H9 (cell line): ENCODE measurements at regions not wholly inside any gene's neighbourhood (a gene's known extent, or its start where the extent isn't known, plus 50 kb on each side); places are given as distances from the start of the nearest gene placed in this dataset.

ENCODE experiments used
- DNase-seq: peaks from one replicate; pipeline ENCODE4 v3.0.0-alpha.2; 2017
- H2AFZ ChIP-seq: one replicate; pipeline ENCODE4 v1.6.1; 2013; ENCODE audit warnings: mild to moderate bottlenecking, low read length, control low read depth, moderate library complexity
- H2AK5ac ChIP-seq: 2 replicates; pipeline ENCODE4 v1.6.1; 2013; ENCODE audit warnings: low read length, control low read depth, mixed read lengths; ENCODE audit not compliant: insufficient read length
- H2BK120ac ChIP-seq: one replicate; pipeline ENCODE4 v1.6.1; 2013; ENCODE audit warnings: low read depth, mild to moderate bottlenecking, low read length, control low read depth, inconsistent platforms; ENCODE audit not compliant: poor library complexity, severe bottlenecking
- H2BK12ac ChIP-seq: 2 replicates; pipeline ENCODE4 v1.6.1; 2013; ENCODE audit warnings: low read length, control low read depth, mixed read lengths, low read depth; ENCODE audit not compliant: insufficient read length
- H2BK15ac ChIP-seq: 2 replicates; pipeline ENCODE4 v1.6.1; 2013; ENCODE audit warnings: low read depth, low read length, control low read depth
- H2BK20ac ChIP-seq: one replicate; pipeline ENCODE4 v1.6.1; 2013; ENCODE audit warnings: low read depth, mild to moderate bottlenecking, low read length, control low read depth, inconsistent platforms; ENCODE audit not compliant: poor library complexity, severe bottlenecking
- H2BK5ac ChIP-seq: 2 replicates; pipeline ENCODE4 v1.6.1; 2013; ENCODE audit warnings: low read length, control low read depth, mixed read lengths; ENCODE audit not compliant: insufficient read length
- H3K14ac ChIP-seq: 2 replicates; pipeline ENCODE4 v1.6.1; 2013; ENCODE audit warnings: low read length, control low read depth; ENCODE audit not compliant: insufficient read depth
- H3K18ac ChIP-seq: 2 replicates; pipeline ENCODE4 v1.6.1; 2013; ENCODE audit warnings: low read depth, mild to moderate bottlenecking, mixed read lengths, low read length, control low read depth; ENCODE audit not compliant: insufficient read length
- H3K23ac ChIP-seq: 2 replicates; pipeline ENCODE4 v1.6.1; 2013; ENCODE audit warnings: low read length, control low read depth, mixed read lengths, low read depth; ENCODE audit not compliant: insufficient read length
- H3K23me2 ChIP-seq: 2 replicates; pipeline ENCODE4 v1.6.1; 2013; ENCODE audit warnings: low read depth, mild to moderate bottlenecking, mixed read lengths, low read length, control low read depth; ENCODE audit not compliant: insufficient read length, poor library complexity, severe bottlenecking
- H3K27ac ChIP-seq: 2 replicates; pipeline ENCODE4 v1.5.1; 2013; ENCODE audit warnings: low read length, control low read depth, mixed read lengths, low read depth; ENCODE audit not compliant: insufficient read length
- H3K27me3 ChIP-seq: 2 replicates; pipeline ENCODE4 v1.6.1; 2013; ENCODE audit warnings: low read length, control low read depth, inconsistent platforms; ENCODE audit not compliant: insufficient read depth
- H3K4ac ChIP-seq: 2 replicates; pipeline ENCODE4 v1.6.1; 2013; ENCODE audit warnings: low read depth, mild to moderate bottlenecking, control low read depth, inconsistent platforms, low read length, moderate library complexity
- H3K4me1 ChIP-seq: 2 replicates; pipeline ENCODE4 v1.6.1; 2013; ENCODE audit warnings: low read length, control low read depth, inconsistent platforms; ENCODE audit not compliant: insufficient read depth
- H3K4me2 ChIP-seq: 2 replicates; pipeline ENCODE4 v1.6.1; 2013; ENCODE audit warnings: low read length, control low read depth, mixed read lengths; ENCODE audit not compliant: insufficient read length, insufficient read depth
- H3K56ac ChIP-seq: 2 replicates; pipeline ENCODE4 v1.6.1; 2013; ENCODE audit warnings: low read depth, mild to moderate bottlenecking, mixed read lengths, low read length, control low read depth; ENCODE audit not compliant: insufficient read length
- H3K79me1 ChIP-seq: 2 replicates; pipeline ENCODE4 v1.6.1; 2013; ENCODE audit warnings: low read depth, mild to moderate bottlenecking, moderate library complexity, low read length, control low read depth, inconsistent platforms; ENCODE audit not compliant: insufficient read depth, poor library complexity, severe bottlenecking
- H3K79me2 ChIP-seq: 2 replicates; pipeline ENCODE4 v1.6.1; 2013; ENCODE audit warnings: low read length, control low read depth, inconsistent platforms; ENCODE audit not compliant: insufficient read depth
- H3K9ac ChIP-seq: 2 replicates; pipeline ENCODE4 v1.6.1; 2013; ENCODE audit warnings: low read length, control low read depth, mixed read lengths; ENCODE audit not compliant: insufficient read length; ENCODE audit errors: extremely low read depth
- H3K9me3 ChIP-seq: one replicate; pipeline ENCODE4 v1.6.1; 2013; ENCODE audit warnings: low read depth, low read length, inconsistent platforms; ENCODE audit not compliant: control insufficient read depth
- H3T11ph ChIP-seq: one replicate; pipeline ENCODE4 v1.6.1; 2013; ENCODE audit warnings: mild to moderate bottlenecking, low read length, control low read depth, inconsistent platforms
- H4K20me1 ChIP-seq: one replicate; pipeline ENCODE4 v1.6.1; 2013; ENCODE audit not compliant: control insufficient read depth, insufficient read length, insufficient read depth
- H4K5ac ChIP-seq: 2 replicates; pipeline ENCODE4 v1.6.1; 2013; ENCODE audit warnings: low read depth, mild to moderate bottlenecking, mixed read lengths, low read length, control low read depth; ENCODE audit not compliant: insufficient read length
- H4K8ac ChIP-seq: replicated peaks from 2 replicates; pipeline ENCODE4 v1.6.1; 2013; ENCODE audit warnings: low read length, control low read depth, mixed read lengths, low read depth; ENCODE audit not compliant: insufficient read length
- H4K91ac ChIP-seq: 2 replicates; pipeline ENCODE4 v1.6.1; 2013; ENCODE audit warnings: low read depth, mild to moderate bottlenecking, moderate library complexity, mixed read lengths, low read length, control low read depth; ENCODE audit not compliant: insufficient read length
- H3K27ac Mint-ChIP-seq, 3 experiments: 2 replicates in 2 of 3; 3 replicates in 1 of 3; pipeline ENCODE4 v1.8.0; 2020 to 2021; ENCODE audit warnings: mixed read lengths in 3 of 3, mild to moderate bottlenecking in 1 of 3, moderate library complexity in 1 of 3
- H3K27me3 Mint-ChIP-seq: 2 replicates; pipeline ENCODE4 v1.8.0; 2021; ENCODE audit warnings: low read depth, mild to moderate bottlenecking, moderate library complexity, mixed read lengths
- H3K36me3 Mint-ChIP-seq, 3 experiments: 2 replicates in 2 of 3; 3 replicates in 1 of 3; pipeline ENCODE4 v1.8.0; 2020 to 2021; ENCODE audit warnings: low read depth in 3 of 3, mixed read lengths in 3 of 3; ENCODE audit not compliant: insufficient read depth in 1 of 3
- H3K4me1 Mint-ChIP-seq, 2 experiments: 2 replicates each; pipeline ENCODE4 v1.8.0; 2020; ENCODE audit warnings: mixed read lengths in 2 of 2
- H3K4me3 Mint-ChIP-seq, 2 experiments: 2 replicates in 1 of 2; 3 replicates in 1 of 2; pipeline ENCODE4 v1.8.0; 2020 to 2021; ENCODE audit warnings: mild to moderate bottlenecking in 2 of 2, mixed read lengths in 2 of 2, moderate library complexity in 1 of 2
- H3K9me3 Mint-ChIP-seq, 2 experiments: 2 replicates in 1 of 2; 3 replicates in 1 of 2; pipeline ENCODE4 v1.8.0; 2020; ENCODE audit warnings: mild to moderate bottlenecking in 2 of 2, mixed read lengths in 2 of 2, moderate library complexity in 1 of 2
- CTCF ChIP-seq: fragments of 200-600 bp; sonication (generic); conservative IDR thresholded peaks from 3 replicates; pipeline ENCODE4 v1.8.0; 2021; ENCODE audit warnings: antibody characterized with exemption, mild to moderate bottlenecking
- WGBS: extraction: QIAGEN DNeasy Blood & Tissue Kit; methylation state at CpG from one replicate; pipeline ENCODE4 v1.1.7; 2013; ENCODE audit warnings: missing lambda C conversion rate, low lambda C conversion rate, mixed read lengths; ENCODE audit not compliant: insufficient read length; ENCODE audit errors: extremely low coverage; 5-methylcytosine and 5-hydroxymethylcytosine counted together

GRCh38 chr14:54172562-54172961, 215.9 kb upstream of the BMP4 start:
- H4K5ac ChIP-seq: no peak overlapping the region
- Mint-ChIP-seq H3K9me3 (no peaks in the 10 kb centered on the region), H3K27me3 (no peaks in the 10 kb centered on the region; the same call in 1 of the 2 replicates), H3K36me3 (no peaks in the 10 kb centered on the region), H3K27ac (no peak overlapping the region), H3K4me3 (no peak overlapping the region), H3K4me1 (peaks cover 6 to 7% of the 10 kb centered on the region in 2 experiments; a peak in 3 of 4 replicates)
- no peaks in the 10 kb centered on the region for H3K4me1 ChIP-seq
- no peaks in the 10 kb centered on the region for H3K79me2 ChIP-seq
- no peak overlapping the region for H2AFZ ChIP-seq
- no peak overlapping the region for H2BK20ac ChIP-seq
- no peak overlapping the region for H3K4ac ChIP-seq
- no CpG with 5 or more reads among the region's 3 CpGs for WGBS
- H4K20me1 ChIP-seq: no peaks in the 10 kb centered on the region
- no peak overlapping the region for H3K14ac ChIP-seq
- H3K23ac ChIP-seq: no peak overlapping the region
- no peaks in the 10 kb centered on the region for H3K27me3 ChIP-seq
- H3T11ph ChIP-seq: no peak overlapping the region
- no peak overlapping the region for H3K27ac ChIP-seq
- TF ChIP-seq CTCF: no peak
- no peak overlapping the region for H4K91ac ChIP-seq
- H3K56ac ChIP-seq: no peak overlapping the region
- DNase-seq: no peak
- H2AK5ac ChIP-seq: no peak overlapping the region
- H3K79me1 ChIP-seq: no peaks in the 10 kb centered on the region
- no peak overlapping the region for H4K8ac ChIP-seq
- H2BK12ac ChIP-seq: no peak overlapping the region
- H3K23me2 ChIP-seq: no peaks in the 10 kb centered on the region
- H2BK120ac ChIP-seq: no peak overlapping the region
- no peak overlapping the region for H3K18ac ChIP-seq
- H2BK15ac ChIP-seq: no peak overlapping the region
- H3K4me2 ChIP-seq: no peak overlapping the region
- H2BK5ac ChIP-seq: no peak overlapping the region
- H3K9me3 ChIP-seq: no peaks in the 10 kb centered on the region
- no peak overlapping the region for H3K9ac ChIP-seq
